Activated CD4-positive, alpha-beta T cell treated with anti-CD3 and anti-CD28 coated beads, Interleukin-10, Interleukin-2, amounts not matched to agents 100 ng/mL and 50 ng/mL, durations not matched to agents 16 hours and 8 hours (primary cell): ENCODE measurements at regions not wholly inside any gene's neighbourhood (a gene's known extent, or its start where the extent isn't known, plus 50 kb on each side); places are given as distances from the start of the nearest gene placed in this dataset.

ENCODE experiments used
- DNase-seq: peaks from one replicate; pipeline ENCODE4 v3.0.0-alpha.2; 2020

- DNase-seq: no peak
These were observed 180.1 kb upstream of the OSR1 start for GRCh38 chr2:19538411-19538963.

- no peak for DNase-seq
These were observed 177.7 kb upstream of the OSR1 start for GRCh38 chr2:19536136-19536535.

- DNase-seq: no peak
These were observed 174.2 kb upstream of the OSR1 start for GRCh38 chr2:19532547-19533196.

GRCh38 chr2:19529677-19530076 is 171.3 kb upstream of the OSR1 start:
- DNase-seq: no peak

GRCh38 chr2:19527771-19528170 is 169.3 kb upstream of the OSR1 start:
- no peak for DNase-seq

GRCh38 chr2:19525313-19525712 is 166.9 kb upstream of the OSR1 start:
- DNase-seq: no peak

- no peak for DNase-seq
These were observed 160.6 kb upstream of the OSR1 start for GRCh38 chr2:19519045-19519444.

GRCh38 chr2:19507137-19507536 is 148.7 kb upstream of the OSR1 start:
- no peak for DNase-seq

GRCh38 chr2:19505199-19506136 is 147.0 kb upstream of the OSR1 start:
- no peak for DNase-seq

- no peak for DNase-seq
These were observed 146.2 kb upstream of the OSR1 start for GRCh38 chr2:19504400-19505198.

GRCh38 chr2:19503915-19504314 is 145.5 kb upstream of the OSR1 start:
- no peak for DNase-seq

GRCh38 chr2:19503406-19503805 is 145.0 kb upstream of the OSR1 start:
- no peak for DNase-seq

- DNase-seq: no peak
These were observed 141.7 kb upstream of the OSR1 start for GRCh38 chr2:19500126-19500525.

GRCh38 chr2:19496646-19497045 is 138.2 kb upstream of the OSR1 start:
- DNase-seq: no peak

GRCh38 chr2:19494241-19494640 is 135.8 kb upstream of the OSR1 start:
- DNase-seq: no peak

- DNase-seq: no peak
These were observed 133.4 kb upstream of the OSR1 start for GRCh38 chr2:19491796-19492195.

GRCh38 chr2:19490846-19491435 is 132.5 kb upstream of the OSR1 start:
- DNase-seq: no peak

- DNase-seq: peak; percentile 84
These were observed 129.7 kb upstream of the OSR1 start for GRCh38 chr2:19488009-19488691.

GRCh38 chr2:19484736-19485135 is 126.3 kb upstream of the OSR1 start:
- DNase-seq: no peak

- DNase-seq: no peak
These were observed 122.2 kb upstream of the OSR1 start for GRCh38 chr2:19480673-19481072.

- DNase-seq: no peak
These were observed 121.2 kb upstream of the OSR1 start for GRCh38 chr2:19479666-19480065.

- no peak for DNase-seq
These were observed 120.0 kb upstream of the OSR1 start for GRCh38 chr2:19478409-19478808.
